Activated CD4-positive, CD25-positive, alpha-beta regulatory T cell treated with anti-CD3 and anti-CD28 coated beads, Interleukin-2, amount 50 U/mL, for 72 hours (primary cell): ENCODE measurements at regions not wholly inside any gene's neighbourhood (a gene's known extent, or its start where the extent isn't known, plus 50 kb on each side); places are given as distances from the start of the nearest gene placed in this dataset.
"Not testable (repeated sequence)": the region's sequence is repeated elsewhere in the genome, so short reads cannot be mapped to it uniquely, and the experiment has no call there.

ENCODE experiments used
- DNase-seq: peaks from one replicate; pipeline ENCODE4 v3.0.0; 2021

DNA sequence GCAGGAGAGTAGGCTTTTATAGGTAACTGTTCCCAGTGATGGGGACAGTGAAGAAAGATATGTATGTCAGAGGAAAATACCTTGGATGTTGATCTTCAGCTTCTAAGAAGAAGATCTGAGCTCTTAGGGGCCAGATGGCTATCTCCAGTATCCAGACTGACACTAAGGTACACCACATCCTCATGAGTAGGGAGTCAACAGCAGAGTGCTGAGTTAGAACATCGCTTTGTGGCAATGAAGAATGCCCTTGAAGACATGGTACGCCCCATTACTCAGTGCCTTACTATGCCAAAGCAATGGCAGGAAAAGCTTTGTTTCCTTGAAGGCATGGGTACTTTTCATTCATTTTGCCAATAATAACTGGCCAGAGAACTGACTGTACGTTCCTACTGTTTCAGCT lies 263.7 kb downstream of the CEMIP2 start:
- DNase-seq: no peak

DNA sequence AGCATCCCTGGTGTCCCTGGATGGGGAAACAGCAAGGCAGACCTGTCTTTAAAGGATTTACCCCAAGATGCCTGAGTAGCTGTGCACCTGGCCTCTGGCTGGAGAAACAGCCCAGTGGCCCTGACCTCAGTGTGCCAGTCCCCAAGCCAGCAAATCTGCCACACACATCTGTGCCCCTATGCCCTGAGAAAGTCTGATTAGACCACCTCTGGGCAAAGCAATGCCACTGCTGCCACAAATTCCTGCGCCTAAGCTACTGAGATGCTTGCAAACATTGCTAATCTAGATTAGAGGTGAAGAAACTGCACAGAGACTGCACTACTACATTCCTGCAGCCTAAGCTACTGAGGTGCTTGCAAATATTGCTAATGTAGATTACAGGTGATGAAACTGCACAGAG lies 269.6 kb downstream of the CEMIP2 start:
- DNase-seq: no peak

DNA sequence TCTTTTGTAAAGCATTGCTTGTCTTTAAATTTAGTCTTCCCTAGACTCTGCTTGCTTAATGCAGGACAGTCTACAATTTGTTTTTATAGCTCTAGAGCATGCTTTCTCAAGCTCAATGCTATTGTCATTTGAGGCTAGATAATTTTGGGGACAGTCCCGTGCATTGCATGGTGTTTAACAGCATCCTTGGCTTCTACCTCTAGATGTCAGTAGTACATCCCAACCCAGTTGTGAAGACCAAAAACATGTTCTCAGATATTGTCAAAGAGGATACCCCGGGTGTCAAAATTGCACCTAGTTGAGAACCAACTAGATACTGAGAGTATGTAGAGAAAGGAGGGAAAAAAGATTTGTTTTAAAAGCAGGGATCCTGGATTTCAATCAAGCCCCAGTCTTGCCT lies 277.5 kb downstream of the CEMIP2 start:
- no peak for DNase-seq

DNA sequence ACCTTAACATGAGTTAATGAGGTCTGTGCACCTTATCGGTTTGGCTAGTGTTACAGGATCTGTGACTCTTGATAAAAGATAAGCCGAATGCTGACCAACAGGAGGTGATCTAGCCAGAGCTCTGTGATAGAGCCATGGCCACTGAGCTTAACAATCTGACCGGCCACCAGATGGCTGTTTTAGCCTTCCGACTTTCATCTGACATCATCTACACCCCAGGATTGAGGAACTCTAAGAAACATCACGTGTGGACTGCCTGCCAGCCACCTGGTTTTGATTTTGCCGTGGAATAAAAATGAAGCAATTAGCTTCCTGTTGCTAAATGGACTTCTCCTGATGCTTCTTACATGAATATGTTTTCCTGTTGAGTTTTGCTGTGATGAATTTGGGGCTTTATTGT lies 281.3 kb downstream of the CEMIP2 start:
- no peak for DNase-seq

DNA sequence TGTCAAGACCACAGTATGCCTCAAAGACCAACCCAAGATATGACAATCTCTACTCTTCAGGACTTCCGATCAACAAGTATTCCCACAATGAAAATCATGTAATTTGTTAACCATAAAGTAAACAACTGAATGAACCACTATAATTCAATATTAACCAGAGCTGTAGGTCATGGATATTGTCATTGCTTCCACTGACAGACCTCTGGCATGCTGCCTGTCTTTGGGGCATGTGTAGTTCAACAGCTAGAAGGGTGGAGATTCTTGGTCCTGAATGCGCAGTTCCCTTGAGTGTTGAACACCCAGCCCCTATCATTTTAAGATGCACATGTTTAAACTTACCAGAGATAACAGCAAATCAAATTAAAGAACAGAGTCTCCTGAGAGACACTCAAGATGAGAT lies 283.0 kb downstream of the CEMIP2 start:
- DNase-seq: no peak

DNA sequence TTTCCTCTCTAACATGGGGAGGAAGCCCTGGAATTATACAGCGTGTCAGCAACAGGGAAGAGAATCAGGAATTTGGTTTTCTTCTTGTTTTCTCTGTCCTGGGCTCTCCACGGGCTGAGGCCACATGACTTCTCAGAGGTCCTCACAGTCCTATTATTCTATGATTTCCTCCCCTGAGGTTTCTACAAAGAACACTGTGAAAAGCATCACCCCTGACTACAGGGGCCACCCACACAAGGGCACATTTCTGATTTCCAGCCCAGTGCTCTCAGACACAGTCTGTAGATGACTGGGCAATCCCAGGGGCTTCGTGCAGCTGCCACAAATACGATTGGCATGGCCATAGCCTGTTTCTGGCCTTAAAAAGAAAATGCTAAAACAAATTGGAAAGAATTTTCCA lies 284.9 kb downstream of the CEMIP2 start:
- DNase-seq: no peak

DNA sequence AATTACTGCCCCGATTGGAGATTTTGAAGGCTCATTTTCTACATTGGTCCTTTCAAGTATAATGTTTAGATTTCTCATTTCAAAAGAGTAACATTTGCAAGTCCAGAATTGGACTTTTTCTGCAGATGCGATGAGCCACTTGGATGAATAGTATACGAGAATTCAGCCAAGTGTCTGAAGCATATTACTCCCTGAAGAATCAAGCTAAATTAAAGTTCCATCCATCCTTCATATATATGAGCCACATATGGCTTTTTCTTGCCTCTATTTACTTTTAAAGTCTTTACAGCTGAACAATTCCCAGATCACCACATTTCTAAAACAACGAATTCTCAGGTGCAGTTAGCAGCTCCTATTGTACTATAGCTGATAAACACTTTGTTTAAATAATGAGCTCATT lies 288.7 kb downstream of the CEMIP2 start:
- no peak for DNase-seq

DNA sequence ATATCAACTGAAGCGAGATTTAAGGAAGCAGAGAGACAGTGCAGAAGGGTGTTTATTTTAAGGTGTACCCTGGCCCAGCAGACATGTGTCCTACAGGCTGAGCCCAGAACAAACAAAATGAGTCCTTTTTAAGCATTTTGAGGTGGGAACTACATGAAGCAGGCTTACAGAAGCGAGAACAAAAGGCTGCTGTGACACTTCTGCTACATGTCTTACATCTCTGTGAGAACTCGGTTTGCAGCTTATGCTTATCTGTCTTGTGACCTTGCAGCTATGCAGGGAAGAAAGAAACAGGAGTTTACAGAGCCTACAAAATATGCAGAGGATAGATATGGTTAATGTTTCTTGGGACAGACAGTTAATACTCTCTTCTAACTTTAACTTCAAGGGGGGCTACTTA lies 295.9 kb downstream of the CEMIP2 start:
- DNase-seq: no peak

DNA sequence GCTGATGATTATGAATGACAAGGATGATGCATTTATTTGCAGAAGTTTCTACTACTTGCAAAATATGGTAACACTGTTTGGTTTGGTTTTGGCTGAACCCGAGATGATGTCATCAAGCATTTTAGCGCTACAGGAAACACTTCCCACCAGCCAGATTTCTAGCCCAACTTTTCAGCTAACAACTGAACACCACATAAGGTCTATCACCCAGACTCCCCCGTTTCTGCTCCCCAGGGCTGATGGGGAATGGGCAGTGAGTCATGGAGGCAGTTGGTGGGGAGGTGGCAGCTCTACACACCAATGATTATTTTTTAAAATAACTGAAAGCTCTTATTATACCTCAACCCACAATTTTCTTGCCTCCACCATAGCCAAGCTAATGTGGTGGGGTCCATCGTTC lies 302.9 kb downstream of the CEMIP2 start:
- DNase-seq: no peak

DNA sequence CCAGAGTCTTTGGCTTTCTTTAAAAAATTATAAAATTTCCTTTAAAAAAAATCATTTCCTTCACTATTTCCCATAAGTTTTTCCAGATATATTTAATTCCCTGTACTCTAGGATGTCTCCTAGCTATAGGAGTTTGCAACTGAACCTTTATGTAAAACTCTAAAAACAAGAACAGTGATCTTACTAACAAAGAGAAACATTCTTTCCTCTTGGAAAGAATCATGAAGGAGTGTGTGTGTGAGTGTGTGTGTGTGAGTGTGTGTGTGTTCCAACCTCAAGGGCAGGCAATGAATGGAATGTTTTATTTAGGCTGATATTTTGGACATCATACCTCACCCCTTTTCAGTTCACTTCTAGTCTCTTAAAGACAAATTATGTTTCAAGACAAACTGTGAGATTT lies 309.2 kb downstream of the CEMIP2 start:
- DNase-seq: no peak

DNA sequence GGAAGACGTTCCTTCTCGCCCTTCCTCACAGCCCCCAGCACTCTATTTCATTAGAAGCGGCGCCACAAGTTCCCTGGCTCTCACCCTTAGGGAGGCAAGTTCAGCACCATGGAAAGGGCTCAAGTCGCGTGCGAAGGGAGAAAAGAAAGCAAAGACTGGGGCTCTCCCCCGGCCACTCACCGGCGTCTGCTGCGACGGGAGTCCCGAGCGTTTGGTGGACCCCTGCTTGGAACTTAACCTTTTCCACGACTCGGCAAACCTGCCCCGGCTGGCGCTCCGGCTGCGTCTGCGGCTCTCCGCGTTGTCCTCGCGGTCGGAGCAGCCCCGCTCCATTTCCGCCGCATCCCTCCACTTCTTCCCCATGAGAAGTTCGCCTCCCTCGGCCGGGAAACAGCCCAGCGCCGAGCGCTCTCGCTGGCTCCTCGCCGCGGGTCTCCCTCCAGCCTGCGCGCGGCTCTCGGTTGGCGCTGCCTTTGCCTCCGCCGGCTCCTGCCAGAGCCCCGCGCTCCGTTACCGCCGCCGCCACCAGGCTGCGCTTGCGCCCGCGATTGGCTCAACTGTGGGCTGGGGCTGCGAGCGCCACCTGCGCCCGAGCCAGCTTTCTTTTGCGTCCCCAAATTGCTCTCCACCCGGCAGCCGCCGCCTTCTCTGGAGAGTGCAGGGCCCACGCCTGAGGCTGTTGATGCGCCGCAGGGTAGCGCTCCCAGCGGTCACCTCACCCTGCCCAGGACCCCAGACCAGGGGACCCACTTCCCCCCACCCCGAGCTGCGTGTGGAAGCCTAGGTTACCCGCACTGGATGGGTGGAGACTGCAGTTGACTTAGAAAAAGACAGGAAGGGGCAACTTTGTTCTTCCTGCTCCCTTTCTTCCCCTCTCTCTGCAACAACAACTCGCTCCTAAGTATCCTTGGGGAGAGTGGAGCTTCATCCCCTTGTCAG lies 321.6 kb downstream of the CEMIP2 start:
- no peak for DNase-seq

DNA sequence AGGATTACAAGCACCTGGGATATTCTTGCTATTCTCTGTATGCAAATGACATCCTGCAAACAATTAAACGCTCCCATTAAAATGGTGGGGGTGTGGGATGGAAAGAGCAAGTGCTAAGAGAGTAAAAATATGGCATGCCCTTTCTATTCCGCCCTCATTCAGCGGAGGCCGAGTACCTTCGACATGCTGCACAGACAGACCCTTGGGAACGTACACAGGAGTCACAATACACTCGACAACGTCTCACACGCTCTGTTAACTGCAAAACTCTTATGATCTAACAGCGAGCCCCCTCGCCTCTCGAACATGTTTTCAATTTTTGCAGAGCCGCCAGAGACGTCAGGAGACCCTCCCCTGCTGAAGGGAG lies 322.2 kb downstream of the CEMIP2 start:
- DNase-seq: no peak

DNA sequence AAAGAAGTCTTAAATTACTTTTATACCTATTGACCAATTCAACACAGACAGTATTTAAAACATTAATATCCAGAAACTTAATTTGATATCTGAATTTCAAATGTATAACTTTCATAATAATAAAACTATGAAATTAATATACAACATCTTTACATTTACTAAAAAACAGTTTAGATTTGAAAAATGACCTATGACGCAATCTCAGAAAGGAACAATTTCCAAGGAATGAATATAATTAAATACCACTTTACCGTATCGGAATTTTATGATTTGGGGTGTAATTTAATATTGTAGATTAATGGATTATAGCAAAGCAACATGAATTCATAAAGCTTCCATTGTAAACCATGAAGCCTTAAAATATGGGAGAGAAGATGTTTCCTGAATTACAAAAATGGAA lies 321.5 kb upstream of the TRPM3 start:
- no peak for DNase-seq

DNA sequence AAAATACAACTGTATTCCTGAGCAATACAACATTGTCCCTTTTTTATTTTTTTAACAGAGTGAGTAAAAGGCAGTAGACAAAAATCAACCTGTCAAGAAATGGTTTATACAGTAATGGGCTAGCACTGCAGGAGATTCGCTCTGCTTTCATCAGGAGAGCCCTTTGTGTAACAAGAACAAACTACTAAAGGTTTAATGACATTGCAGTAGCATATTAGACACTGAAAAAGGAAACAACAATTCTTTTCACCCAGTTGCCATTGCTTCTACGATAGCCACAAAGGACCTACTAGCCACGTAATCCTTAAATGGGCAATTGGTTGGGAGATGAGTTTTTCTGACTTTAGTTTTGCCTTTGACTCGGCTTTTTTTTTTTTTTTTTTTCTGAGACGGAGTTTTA lies 319.8 kb upstream of the TRPM3 start:
- no peak for DNase-seq

DNA sequence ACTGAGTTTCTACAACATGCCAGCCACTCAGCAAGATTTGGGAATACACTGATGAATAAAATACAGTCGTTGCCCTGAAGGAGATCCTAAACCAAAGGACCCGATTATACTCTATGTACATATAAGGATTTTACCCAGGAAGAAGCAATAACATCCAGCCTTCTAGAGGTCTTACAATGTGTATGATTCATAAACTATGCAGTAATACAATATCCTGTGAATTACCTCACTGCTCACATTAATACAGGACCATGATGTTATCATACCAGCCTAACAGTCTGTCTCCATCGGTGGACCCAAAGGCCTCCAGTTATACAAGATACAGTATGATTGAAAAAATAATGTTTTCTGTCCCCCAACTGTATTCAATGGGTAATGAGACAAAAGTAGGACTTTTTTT lies 310.5 kb upstream of the TRPM3 start:
- DNase-seq: no peak

DNA sequence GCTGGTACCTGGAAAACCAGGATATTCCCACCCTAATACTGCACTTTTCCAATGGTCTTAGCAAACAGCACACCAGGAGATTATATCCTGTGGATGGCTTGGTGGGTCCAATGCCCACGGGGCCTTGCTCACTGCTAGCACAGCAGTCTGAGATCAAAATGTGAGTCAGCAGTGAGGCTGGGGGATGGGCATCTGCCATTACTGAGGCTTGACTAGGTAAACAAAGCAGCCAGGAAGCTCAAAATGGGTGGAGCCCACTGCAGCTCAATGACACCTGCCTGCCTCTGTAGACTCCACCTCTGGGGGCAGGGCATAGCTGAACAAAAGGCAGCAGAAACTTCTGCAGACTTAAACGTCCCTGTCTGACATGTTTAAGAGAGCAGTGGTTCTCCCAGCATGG lies 285.9 kb upstream of the TRPM3 start:
- not testable (repeated sequence) for DNase-seq

DNA sequence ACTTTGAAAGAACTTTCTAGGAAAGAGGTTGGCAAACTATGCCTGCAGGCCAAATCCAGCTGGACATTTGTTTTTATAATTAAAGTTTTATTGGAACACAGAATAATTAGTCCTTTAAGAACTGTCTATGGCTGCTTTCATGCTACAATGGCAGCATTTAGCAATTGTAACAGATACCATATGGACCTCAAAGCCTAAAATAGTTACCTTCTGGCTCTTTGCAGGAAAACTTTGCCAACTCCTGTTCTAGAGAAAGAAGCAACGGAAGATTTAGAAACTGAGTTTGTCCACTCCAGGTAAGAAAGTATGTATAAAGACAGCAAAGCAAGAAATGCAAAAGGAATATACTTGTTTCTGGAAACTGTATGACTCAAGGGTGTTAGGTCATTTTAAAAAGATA lies 281.7 kb upstream of the TRPM3 start:
- no peak for DNase-seq

DNA sequence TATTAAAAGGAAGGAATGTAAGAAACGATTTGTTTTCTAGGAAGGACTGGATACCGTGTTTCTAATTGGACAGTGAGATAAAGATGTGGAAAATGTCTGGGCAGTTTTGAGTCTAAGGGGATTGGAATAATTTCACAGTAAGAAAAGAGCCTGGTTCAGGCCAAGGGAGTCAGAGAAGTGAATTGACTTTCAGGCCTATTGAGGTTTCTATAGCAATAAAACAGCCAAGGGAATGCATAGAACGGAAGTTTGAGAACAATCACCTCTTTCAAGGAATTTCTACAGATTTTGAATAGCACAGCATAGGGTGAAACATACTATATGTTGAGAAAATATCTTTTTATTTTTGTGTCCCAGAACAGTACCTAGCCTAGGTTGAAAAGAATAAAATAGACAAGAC lies 271.6 kb upstream of the TRPM3 start:
- DNase-seq: no peak

DNA sequence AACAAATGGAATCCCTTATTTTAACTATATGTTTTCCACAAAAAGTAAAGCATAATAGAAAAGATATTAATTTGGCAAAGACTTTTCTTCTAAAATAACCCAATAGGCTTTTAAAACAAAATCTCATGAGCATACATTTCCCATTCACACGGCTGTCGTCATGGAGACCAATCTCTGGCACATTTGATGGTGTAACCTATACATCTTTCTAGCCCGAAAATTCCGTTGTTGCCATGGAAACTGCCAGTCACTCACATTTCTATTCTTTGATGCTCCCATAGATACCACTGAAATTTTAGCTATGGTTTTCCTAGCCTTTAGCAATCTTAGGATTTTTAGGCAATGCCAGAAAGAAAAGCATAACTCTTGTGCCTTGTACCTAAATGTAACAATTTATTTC lies 262.9 kb upstream of the TRPM3 start:
- no peak for DNase-seq

DNA sequence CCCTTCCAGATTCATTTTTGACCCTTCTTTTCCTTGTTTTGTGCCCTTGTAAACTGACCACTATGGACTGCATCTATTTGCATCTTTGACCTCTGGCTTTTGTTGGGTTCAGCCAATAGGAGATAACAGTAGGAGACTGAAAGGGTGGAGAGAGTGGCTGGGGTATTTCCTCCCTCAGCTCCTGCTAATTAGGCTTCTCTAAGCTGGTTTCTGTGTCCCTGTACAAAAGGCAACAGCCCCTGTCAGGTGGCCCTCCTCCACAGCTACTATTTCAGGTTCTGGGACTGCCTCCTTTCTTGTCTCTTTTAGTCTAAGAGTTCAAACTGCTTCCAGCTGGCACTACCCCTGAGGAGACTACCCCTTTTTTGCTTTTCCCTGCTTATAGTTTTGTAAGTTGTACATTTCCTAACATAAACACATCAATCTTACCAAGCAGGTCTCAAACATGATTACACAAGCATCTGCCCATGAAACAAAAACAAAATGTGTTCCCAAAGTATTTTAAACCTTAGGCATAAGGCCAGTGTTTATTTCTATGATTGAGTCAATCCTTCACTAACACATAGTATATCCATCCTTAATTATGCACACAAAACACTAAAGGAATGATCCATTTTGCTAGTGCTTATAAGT lies 262.0 kb upstream of the TRPM3 start:
- DNase-seq: no peak

DNA sequence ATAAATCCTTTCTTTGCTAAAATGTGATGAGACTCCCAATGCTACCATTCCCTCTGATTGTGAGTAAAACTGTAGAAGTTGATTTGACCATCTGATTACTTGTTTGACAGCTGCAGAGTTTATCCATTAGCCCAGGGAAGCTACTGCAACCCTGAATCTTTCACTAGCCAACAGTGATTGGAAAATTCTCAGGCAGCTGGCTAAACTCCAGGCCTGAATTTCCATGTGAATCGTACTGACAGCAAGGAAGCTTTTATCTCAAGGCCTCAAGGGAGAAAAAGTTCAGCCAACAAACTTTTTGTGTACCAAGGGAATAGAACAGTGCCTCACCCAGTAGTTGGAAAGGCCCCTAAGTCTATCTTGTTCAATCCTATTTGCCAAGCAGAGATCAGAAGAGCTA lies 246.7 kb upstream of the TRPM3 start:
- DNase-seq: no peak

DNA sequence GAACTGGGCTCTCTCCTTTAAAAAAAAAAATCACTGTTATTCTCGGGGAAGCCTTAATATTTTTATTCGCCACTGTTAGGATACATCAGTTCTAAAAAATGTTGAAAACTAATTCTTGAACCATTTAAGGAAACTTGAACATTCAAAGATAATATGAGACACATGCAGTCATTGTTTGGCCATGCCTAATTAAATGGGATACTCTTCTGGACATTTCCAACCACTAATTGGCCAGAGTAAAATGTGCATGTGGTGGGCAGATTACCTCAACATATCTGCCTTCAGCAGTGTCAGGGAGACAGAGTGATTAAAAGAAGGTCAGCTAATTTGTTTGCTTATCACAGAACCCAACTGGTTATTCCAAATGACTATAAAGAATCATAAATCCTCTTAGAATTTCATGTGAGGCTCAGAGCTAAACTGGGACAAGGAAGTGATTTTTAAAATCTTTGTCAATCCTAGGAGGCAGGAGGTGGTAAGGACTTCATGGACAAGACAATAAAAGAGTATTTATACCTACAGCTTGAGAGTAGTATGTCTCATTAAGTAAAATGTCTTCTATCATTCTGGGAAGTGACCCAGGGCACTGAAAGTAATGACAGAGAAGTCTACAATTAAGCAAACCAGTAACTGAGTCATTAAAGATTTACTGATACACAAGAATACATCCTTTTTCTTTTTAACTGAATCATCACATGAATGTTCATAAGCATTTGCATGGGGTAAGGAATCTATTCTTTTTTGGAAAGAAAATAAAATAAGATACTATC lies 242.9 kb upstream of the TRPM3 start:
- no peak for DNase-seq

DNA sequence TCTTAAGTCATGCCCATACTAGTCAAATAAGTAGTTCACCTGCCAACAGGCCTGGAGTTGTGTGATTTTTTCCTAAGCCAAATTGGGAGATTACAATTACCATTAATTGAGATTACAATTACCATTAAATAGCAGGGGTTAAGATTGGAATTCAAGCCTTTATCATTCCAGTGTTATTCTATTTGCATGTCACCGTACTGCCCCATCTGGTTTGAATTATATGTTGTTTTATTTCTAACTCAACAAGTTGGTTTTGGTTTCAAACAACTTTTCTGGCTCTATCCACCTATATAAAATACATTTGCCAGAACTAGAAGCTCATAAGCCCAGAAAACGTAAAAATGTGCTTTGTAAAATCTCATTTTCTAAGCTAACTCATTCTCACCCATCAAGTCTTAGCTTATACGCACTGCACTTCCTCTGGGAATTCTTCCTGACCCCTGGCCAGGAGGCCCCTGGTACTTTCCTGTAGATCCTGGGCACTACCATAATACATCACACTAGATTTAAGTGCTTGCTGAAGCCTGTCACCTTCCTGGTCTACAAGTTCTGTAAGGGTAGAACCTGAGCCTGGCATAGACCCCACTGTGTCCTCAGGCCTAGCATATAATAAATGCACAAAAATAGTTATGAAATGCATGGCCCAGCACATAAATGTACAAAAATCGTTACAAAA lies 242.0 kb upstream of the TRPM3 start:
- DNase-seq: no peak
